GM12872 (cell line): ENCODE measurements at regions not wholly inside any gene's neighbourhood (a gene's known extent, or its start where the extent isn't known, plus 50 kb on each side); places are given as distances from the start of the nearest gene placed in this dataset.

Experiments
- TF ChIP-seq, protein P1 (sequence below): IDR thresholded peaks from 3 replicates; pipeline ENCODE4 v1.5.1; 2011; ENCODE audit warnings: low read depth, mild to moderate bottlenecking, low read length, moderate library complexity; ENCODE audit not compliant: insufficient read depth

DNA sequence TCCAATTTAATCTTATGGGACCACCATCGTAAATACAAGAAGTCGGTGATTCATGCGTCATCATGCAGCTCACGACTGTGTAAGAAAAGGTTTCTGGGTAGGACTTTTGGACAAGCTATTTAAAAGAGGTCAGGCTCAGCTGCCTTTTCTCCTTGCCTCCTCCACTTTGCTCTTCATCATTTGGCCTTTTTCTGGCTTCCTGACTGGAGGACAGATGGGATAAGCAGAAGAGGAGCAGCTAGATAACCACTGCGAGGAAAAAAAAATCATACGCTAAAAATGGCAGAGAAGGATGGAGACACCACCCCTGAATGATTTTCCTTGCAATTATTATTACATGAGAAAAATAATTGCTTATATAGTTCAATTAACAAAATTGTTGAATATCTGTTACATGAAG lies 294.3 kb upstream of the FSTL5 start:
- TF ChIP-seq, protein P1, sequence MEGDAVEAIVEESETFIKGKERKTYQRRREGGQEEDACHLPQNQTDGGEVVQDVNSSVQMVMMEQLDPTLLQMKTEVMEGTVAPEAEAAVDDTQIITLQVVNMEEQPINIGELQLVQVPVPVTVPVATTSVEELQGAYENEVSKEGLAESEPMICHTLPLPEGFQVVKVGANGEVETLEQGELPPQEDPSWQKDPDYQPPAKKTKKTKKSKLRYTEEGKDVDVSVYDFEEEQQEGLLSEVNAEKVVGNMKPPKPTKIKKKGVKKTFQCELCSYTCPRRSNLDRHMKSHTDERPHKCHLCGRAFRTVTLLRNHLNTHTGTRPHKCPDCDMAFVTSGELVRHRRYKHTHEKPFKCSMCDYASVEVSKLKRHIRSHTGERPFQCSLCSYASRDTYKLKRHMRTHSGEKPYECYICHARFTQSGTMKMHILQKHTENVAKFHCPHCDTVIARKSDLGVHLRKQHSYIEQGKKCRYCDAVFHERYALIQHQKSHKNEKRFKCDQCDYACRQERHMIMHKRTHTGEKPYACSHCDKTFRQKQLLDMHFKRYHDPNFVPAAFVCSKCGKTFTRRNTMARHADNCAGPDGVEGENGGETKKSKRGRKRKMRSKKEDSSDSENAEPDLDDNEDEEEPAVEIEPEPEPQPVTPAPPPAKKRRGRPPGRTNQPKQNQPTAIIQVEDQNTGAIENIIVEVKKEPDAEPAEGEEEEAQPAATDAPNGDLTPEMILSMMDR, result no peak

DNA sequence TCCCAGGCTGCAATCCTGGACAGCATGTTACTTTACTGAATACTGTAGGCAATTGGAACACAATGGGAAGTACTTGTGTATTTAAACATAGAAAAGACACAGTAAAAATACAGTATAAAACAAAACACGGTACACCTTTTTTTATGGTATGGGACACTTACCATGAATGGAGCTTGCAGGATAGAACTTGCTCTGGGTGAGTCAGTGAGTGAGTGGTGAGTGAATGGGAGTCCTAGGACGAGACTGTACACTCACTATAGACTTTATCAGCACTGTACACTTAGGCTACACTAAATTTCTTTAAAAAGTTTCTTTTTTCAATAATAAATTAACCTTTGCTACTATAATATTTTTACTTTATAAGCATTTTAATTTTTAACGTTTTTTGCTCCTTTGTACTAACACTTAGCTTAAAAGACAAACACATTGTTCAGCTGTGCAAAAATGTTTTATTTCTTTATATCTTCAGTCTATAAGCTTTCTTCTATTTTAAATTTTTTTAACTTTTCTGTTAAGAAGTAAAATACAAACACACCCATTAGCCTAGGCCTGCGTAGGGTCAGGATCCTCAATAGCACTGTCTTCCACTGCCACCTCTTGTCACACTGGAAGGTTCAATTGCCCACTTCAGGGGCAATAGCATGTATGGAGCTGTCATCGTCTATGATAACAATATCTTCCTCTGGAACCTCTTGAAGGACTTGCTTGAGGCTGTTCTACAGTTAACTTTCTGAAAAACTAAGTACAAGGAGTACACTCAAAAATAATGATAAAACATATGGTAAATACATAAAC lies 293.5 kb upstream of the FSTL5 start:
- TF ChIP-seq, protein P1, result no peak

DNA sequence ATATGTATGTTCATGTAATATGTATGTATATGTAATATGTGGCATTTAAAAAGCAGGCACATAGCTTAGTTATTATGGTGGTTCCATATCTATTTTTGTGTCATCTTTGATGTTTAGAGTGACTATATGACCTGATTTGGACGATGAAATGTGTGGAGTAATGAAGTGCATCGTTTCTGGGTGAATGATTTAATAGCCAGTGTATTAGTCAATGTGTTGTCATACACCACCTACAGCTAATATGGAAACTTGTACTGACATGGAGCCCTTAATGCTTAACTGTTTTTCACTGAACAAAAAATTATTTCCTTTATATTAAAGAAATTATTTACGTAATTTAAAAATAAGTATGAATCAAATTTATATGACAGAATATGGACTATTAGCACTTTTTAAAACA lies 292.3 kb upstream of the FSTL5 start:
- TF ChIP-seq, protein P1, result no peak

DNA sequence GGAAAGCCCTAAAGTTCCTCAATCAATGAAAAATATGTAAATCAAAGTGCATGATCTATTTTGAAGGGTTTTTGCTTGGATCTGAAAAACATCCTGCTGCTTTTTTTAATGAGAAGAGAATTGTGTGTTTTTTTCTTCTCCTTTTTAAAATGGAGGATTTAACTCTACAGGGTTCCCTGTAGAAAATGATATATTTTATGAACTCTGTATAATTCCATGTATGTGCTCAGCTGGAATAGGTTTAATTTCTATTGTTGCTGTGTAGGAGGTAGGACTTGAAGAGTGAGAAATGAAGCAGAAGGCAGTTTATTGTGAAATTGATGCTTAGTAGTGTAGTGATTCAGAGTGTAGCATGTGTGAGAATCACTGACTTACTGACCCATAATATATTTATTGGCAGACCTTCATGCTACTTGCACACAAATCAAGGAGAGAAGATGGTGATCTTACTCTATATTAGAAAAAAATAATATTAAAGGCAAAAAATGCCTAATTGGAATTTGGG lies 286.8 kb upstream of the FSTL5 start:
- TF ChIP-seq, protein P1, result no peak

DNA sequence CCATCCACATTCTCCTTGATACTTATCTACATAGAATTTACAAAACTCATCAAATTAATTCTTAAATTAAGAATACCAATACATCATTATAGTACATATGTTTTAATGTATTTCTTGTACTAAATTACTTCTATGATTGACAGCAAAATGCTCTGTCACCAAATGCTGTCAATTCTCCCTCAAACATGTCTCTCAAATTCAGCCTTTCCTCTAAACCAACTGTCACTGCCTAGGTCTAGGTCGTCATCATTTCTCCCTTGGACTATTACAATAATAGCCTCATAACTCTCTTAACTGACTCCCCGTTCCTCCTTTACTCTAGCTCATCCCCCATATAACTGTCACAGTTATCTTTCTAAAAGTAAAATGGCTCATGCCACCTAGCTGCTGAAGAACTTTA lies 279.7 kb upstream of the FSTL5 start:
- TF ChIP-seq, protein P1, result no peak

DNA sequence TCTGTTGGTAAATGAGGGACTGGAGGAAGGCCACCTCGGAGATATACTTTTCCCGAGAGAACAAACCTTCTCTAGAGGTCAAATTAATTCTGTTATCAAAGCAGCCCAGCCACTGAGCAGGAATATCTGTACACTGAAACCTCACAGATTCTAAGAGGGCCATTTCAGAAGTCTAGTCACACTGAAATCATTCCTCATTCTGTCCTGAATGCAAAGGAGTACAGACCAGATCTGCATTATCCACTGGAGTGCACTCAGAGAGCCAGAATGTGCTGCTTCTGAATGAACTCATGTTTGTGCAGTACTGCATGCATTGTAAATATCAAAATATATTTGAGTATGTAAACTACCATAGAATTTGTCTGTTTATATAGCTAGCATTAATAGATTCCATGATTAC lies 278.3 kb upstream of the FSTL5 start:
- TF ChIP-seq, protein P1, result no peak

DNA sequence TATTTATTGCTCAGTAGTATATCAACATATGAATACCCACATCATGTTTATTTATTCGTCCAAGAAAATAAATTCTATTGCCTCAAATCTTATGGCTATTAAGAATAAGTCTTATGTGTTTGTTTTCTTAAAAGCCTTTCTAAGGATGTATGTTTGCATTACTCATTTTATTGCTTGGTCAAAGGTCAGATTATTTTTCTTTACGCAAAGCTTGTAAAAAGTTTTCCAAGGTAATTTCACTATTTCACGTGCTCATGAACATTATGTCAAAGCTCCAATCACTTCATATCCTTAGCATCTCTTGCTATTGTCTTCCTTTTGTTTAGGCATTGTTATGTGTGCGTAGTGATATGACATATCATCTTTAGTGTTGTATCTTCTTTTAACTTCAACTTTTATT lies 258.5 kb upstream of the FSTL5 start:
- TF ChIP-seq, protein P1, result no peak
